Coronary artery (tissue), 2 donors: ENCODE measurements at regions not wholly inside any gene's neighbourhood (a gene's known extent, or its start where the extent isn't known, plus 50 kb on each side); places are given as distances from the start of the nearest gene placed in this dataset.
"Not testable (repeated sequence)": the region's sequence is repeated elsewhere in the genome, so short reads cannot be mapped to it uniquely, and the experiment has no call there.

Experiments used
- DNase-seq: peaks from one replicate; pipeline ENCODE4 v3.0.0-alpha.2; 2017; ENCODE audit warnings: low spot score
- H3K27ac ChIP-seq, 2 donors: fragments of 200-600 bp; sonication (generic); one replicate each; pipeline ENCODE4 v1.5.1; 2016 to 2019
- H3K4me3 ChIP-seq: fragments of 200-600 bp; sonication (generic); 2 replicates; pipeline ENCODE4 v1.5.1; 2016; ENCODE audit warnings: mild to moderate bottlenecking, moderate library complexity
- CTCF ChIP-seq: fragments of 200-600 bp; sonication (generic); IDR thresholded peaks from one replicate; pipeline ENCODE4 v1.5.1; 2019; ENCODE audit warnings: antibody characterized with exemption

- Histone ChIP-seq H3K4me3 (no peak overlapping the region), H3K27ac (no peak overlapping the region)
- TF ChIP-seq CTCF = no peak
- DNase-seq = no peak
These were observed 69.8 kb upstream of the LRPAP1 start for GRCh38 chr4:3601992-3602391.

DNA sequence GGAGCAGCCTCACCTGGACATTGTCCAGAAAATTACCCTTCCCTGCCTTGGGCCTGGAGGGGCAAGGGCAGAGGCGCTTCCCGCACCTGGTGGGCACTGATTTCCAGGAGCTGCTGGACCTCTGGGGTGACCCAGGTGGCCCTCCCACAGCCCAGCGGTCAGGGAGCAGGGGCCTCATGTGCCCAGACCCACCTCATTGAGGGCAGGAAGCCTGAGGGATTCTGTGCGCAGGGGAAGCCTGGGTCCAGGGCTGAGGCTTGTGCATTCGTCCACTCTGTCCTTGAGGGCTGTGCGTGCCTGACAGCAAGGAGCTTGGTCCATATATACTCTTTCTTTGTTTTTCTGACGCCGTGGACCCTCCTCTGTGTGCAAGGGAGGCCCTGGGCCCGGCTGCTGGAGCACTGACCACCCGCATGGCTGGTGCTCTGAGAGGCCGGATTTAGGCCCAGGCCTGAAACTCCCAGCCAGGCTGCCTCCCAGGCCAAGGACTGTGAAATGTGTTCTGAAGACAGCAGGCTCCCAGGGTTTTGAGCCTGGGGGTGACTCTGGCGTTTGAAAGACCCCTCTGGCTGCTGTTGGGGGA is 69.0 kb upstream of the LRPAP1 start:
- DNase-seq, H3K4me3 ChIP-seq, H3K27ac ChIP-seq: not testable (repeated sequence)

DNA sequence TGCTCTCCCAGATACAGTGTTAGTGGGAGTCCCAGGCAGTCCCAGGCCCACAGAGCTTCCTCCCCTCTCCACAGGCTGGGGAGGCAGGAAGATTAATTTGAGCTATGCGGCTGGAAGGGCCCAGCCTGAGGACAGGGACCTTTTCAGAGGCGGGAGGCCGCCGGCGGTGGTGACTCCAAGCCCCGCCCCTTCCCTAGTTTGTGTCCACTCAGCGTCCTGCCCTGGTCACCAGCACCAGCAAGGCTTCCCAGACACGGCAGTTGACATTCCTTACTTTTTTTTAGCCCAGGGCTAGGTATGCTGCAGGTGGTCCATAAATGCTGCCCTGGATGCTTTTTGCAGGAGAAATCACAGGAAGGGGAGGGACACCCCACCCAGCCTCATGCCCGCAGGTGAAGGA is 67.7 kb upstream of the LRPAP1 start:
- no peak for TF ChIP-seq CTCF
- no peak for DNase-seq
- no peak overlapping the region for H3K4me3 ChIP-seq
- no peak overlapping the region for H3K27ac ChIP-seq

DNA sequence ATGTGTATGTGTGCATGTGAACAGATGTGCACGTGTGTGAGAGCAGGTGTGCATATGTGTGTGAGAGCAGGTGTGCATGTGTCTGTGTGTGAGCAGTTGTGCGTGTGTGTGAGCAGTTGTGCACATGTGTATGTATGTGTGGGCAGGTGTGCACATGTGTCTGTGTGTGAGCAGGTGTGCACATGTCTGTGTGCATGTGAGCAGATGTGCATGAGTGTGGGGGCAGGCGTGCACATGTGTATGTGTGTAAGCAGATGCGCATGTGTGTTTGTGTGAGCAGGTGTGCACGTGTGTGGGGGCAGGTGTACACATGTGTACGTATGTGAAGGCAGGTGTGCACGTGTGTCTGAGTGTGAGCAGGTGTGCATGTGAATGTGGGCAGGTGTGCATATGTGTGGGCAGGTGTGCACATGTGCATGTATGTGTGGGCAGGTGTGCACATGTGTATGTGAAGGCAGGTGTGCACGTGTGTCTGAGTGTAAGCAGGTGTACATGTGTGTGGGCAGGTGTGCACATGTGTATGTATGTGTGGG is 66.5 kb upstream of the LRPAP1 start:
- Histone ChIP-seq H3K4me3 (no peak overlapping the region), H3K27ac (no peak overlapping the region)
- no peak for DNase-seq
- no peak for TF ChIP-seq CTCF

DNA sequence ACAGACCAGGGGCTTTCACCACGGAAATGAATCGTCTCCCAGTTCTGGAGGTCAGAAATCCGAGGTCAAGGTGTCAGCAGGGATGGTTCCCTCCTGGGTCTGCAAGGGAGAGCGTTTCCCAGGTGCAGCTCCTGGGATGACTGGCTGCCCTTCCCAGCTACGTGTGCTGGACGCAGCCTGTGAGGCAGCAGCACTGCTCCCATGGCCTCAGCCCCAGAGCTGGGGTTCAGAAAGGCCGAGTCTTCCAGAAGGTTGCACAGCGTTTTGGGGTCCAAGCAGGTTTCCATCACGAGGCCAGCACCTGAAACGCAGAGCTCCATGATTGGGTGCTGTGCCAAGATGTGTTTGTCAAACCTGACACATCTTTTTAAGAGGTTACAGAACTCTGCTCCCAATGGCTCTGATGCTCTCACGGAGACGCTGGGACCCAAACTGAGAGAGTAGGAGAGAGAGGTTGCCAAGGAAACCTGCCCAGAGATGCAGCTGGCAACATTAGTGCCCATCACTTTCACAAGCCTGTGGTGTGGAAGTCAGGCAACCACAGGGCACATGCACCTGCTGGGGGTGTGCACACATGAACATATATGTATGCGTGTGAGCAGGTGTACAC is 65.8 kb upstream of the LRPAP1 start:
- DNase-seq, H3K27ac ChIP-seq, H3K4me3 ChIP-seq: not testable (repeated sequence)

GRCh38 chr4:3596957-3597733 is 64.9 kb upstream of the LRPAP1 start:
- DNase-seq, H3K27ac ChIP-seq, H3K4me3 ChIP-seq: not testable (repeated sequence)

- DNase-seq = not testable (repeated sequence)
These were observed 63.5 kb upstream of the LRPAP1 start for GRCh38 chr4:3595627-3596291.

GRCh38 chr4:3594751-3595150 is 62.5 kb upstream of the LRPAP1 start:
- H3K4me3 ChIP-seq, DNase-seq, H3K27ac ChIP-seq: not testable (repeated sequence)

More at GRCh38 chr4:3595627-3596291, 63.5 kb upstream of the LRPAP1 start:
- H3K27ac ChIP-seq, H3K4me3 ChIP-seq: not testable (repeated sequence)

DNA sequence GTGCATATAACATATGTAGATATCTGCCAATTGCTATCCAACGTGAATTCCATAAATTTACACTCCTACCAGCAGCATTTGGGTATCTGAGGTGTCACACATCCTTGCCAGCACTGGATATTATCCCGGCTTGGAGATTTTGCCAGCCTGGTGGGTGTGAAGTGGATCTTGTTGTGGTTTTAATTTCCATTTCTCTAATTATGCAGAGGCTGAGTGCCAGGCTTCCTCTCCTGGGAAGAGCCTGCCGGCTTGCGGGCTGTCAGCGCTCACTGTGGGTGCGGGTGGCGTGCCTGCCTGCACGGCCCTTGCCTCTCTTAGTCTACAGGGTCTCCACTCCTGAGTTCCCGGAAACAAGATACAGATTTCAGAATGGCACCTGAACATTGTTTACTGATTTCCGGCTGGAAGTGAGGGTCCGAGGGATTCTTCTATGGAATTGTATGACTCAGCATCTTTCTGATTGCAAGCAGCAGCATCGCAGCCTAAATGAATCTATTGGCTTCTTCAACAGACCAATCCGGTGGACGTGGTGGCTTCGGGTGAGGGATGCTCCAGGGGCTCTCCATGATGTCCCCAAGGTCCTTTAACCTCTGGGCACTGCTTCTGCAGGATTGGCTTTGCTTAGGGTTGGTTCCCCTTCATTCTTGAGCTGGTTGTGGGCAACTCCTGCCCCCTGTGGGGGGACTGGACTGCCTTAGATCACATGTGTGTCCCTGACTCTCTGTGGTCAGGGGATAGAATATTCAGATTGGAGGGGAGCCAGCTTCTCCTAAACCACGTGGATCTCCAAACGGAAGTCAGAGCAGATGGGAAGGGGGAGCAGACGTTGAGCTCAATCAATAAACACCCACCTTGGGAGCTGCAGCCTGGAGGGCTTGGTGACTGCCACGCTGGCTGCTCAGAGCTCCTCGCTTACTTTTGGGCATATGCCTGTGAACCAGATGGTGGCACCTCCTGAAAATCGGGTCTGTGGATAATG is 58.0 kb upstream of the LRPAP1 start:
- H3K4me3 ChIP-seq, H3K27ac ChIP-seq: not testable (repeated sequence)
- DNase-seq = peak; percentile 19

DNA sequence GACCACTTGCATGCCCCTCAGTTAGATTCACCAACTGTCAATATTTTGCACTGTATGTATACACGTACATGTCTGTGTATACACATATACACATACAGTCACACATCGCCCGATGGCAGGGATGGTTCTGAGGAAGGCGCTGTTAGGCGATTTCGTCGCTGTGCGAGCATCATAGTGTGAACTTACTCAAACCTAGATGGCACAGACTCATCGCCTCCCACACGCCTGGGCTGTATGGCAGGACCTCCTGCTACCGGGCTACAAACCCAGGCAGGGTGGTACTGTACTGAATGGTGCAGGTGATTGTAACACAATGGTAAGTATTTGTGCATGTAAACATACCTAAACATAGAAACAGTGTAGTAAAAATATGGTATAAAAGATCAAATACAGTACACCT is 57.2 kb upstream of the LRPAP1 start:
- peak; percentile 38 for DNase-seq
- H3K4me3 ChIP-seq, H3K27ac ChIP-seq: not testable (repeated sequence)

DNA sequence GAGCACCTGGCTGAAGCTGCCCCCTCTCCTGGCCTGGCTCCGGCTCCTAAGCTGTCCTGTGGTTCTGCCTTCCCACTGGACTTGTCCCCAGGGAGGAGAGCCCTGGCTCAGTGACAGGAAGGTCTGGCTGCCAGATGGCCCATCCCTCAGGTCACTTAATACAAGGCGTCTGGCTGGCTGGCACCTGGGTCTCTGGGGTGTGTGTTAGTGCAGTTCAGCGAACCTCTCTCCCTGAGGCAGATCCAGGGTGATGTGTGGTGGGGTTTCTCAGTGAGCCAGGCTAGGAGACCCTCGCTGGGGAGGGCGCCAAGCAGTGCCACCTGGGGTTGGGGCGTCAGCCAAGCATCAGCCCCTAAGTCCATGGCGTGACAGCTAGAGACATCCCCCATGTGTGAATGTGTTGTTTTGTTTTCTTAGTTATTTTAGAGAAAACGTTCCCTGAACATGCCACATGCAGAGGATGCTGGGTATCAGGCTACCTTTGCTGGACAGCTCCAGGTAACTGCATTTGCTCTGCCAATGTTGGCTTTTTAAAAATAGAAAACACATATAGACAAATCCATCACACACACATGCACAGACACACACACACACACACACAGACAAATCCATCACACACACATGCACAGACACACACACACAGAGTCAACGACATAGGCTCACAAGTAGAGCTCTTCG is 56.4 kb upstream of the LRPAP1 start:
- peak; percentile 41 for DNase-seq
- H3K27ac ChIP-seq, H3K4me3 ChIP-seq: not testable (repeated sequence)

GRCh38 chr4:3586596-3586995 is 54.4 kb upstream of the LRPAP1 start:
- H3K27ac ChIP-seq, H3K4me3 ChIP-seq, DNase-seq: not testable (repeated sequence)

- DNase-seq, H3K4me3 ChIP-seq, H3K27ac ChIP-seq: not testable (repeated sequence)
These were observed 53.3 kb upstream of the LRPAP1 start for GRCh38 chr4:3585567-3585966.
